CMK (cell line): ENCODE measurements at regions not wholly inside any gene's neighbourhood (a gene's known extent, or its start where the extent isn't known, plus 50 kb on each side); places are given as distances from the start of the nearest gene placed in this dataset.

Experiments
- DNase-seq: peaks from one replicate; pipeline ENCODE4 v3.0.0-alpha.2; 2010; ENCODE audit warnings: low read depth

DNA sequence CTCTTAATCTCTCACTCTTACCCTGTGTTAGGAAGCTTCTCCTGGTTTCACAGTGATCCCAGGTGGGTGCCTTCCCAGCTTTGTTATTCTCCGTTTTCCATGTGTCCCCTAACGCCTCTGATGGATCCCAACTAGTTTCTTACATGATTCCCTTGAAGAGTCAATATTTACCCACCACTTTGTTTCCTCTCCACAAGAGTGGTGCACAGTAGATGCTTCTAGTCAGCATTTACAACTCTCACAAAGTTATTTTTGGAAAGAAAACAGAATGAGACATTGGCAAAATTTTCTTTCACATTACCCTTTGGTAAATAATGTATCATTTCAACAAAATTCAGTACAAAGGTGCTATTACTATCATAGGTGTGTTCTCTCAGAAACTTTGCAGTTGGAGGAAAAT lies 1611.1 kb upstream of the ZEB2 start:
- DNase-seq: no peak

DNA sequence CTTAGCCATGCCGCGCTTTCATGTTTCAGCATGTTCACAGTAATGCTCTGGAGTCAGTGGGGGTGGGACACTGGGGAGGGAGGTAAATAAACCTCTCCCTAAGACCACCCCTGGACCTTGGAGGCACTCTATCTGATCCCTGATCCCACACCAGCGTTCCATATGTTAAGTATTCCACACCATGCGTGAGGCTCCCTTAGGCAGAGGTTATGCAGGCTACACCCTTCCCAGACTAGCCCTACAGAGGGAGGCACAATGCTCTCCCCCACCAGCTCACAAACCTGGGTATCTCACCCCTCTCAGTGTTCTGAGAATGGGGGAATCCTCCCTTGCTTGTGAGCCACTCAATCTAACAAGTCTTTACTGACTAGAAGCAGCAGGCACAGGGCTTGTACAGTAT lies 1610.4 kb upstream of the ZEB2 start:
- DNase-seq: no peak

DNA sequence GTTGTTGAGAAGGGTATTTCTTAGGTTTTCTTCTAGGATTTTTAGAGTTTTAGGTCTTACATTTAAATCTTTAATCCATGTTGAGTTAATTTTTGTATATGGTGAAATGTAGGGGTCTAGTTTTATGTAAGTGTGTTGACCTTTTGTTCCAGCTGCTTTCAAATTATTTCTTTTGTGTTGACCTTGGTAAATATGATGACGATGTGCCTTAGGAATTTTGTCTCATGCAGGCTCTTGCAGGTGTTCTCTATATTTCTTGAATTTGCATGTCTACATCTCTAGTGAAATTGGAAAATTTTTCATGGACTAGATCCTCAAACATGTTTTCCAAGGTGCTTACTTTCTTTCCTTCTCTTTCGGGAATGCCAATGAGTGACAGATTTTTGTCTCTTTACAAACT lies 1609.3 kb upstream of the ZEB2 start:
- DNase-seq: no peak

DNA sequence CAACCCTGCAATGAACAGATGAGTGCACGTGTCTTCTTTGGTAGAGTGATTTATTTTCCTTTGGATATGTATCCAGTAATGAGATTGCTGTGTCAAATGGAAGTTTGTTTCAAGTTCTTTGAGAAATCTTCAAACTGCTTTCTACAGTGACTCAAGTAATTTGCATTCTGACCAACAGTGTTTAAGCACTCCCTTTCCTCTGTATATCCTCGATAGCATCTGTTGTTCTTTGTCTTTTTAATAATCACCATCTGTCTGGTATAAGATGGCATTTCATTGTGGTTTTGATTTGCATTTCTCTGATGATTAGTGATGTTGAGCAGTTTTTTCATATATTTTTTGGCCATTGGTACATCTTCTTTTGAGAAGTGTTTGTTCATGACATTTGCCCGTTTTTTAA lies 1608.3 kb upstream of the ZEB2 start:
- no peak for DNase-seq

DNA sequence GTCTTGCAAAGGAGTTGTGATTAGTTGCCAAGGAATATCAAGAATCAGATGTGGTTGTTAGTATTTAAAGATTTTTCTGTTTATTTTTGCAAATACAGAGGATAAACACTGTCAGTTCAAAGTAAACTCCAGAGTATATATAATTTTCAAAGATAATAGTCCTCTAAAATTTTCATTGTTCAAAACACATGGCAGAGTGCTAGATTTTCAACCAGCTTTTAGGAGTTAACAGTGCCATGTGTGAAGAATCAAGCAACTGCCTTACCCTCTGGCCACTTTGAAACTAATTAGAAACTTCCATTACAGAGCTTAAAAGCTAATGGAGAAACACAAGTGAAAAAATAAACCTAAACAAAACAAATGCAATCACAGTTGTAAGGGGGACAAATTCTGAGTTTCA lies 1605.6 kb upstream of the ZEB2 start:
- no peak for DNase-seq

DNA sequence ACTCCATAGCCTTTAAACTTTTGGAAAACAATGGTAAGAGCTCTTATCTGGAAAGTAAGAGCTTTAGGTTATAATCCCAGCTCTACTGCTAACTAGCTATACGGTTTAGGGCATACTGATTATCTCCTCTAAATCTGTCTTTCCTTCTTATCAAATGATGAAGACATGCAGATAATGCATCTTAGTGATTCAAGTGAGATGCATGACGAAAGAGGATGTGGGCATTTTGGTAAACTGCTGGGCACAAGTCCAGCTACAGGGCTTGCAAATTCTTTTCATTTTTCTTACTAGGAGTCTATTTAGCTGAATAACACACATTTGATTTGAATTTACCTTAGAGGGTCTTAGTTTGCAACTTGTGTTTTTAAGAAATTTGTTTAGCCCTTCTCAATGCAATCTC lies 1604.8 kb upstream of the ZEB2 start:
- no peak for DNase-seq

DNA sequence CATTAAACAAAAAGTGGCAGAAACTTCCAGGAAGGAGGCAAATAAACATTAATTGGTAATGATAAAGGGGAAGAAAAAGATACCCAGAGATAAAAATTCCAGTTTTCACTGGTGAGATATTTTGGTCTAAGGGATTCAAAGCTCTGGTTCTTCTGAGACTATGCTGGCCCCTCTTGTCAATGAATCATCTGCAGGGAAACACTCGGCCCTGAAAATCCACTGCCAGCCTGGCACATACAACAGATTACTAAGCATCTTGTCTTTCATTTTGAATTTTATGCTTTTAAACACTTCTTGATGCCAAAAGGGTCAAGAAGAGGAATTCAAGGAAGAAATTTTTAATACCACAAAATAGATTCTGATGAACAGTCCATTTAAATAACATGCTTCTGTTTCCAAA lies 1603.8 kb upstream of the ZEB2 start:
- no peak for DNase-seq

DNA sequence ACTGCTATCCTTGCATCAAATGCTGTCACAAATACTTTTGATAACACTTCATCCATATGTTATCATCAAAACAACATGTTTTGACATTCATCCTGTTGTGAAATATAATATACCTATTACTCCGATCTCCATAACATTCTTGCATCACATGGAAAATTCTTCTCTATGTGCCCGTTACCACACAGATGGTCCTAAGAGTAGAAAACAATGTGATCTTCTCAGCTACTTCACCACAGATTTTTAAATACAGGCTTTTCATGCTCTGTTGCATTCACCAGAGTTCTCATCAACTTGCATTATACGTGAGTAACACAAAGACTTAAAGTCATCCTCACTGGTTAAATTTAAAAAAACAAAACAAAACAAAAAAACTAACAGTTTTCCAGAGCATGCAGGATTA lies 1603.3 kb upstream of the ZEB2 start:
- no peak for DNase-seq

DNA sequence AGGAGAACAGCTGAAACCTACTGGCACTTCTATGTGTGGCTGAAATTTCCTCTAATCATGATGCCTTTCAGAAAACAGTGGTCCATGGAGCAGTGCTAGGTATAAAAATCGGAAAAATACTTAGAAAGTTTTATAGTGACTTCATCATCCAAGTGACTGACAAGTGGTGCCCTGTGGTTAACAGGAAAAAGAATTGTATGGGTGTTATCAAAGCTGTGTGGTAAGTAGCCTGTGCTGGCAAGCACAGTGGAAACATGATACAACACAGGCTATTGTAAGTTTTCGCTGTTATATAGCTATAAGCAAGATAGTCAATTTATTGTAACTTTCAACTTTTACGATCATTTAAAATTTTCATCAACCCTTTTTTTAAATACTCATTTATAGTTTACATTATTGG lies 1599.7 kb upstream of the ZEB2 start:
- DNase-seq: no peak

DNA sequence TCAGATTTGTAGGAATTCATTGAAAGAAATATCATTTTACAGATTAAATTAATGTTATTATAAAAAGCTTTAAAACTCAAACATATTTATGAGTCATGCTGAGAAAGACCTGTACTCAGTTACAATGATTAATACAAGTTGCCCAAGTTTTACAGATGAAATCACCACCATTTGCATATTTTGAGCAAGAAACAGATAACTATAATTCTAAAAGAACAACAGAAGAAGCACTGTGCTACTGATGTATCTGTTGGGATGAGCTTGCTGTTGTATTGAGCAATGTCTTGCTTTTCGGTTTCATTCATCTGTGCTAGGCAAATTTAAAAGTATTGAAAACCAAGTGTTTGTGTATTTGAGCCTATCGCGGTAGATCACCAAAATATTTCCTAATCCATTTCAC lies 1589.1 kb upstream of the ZEB2 start:
- DNase-seq: no peak

DNA sequence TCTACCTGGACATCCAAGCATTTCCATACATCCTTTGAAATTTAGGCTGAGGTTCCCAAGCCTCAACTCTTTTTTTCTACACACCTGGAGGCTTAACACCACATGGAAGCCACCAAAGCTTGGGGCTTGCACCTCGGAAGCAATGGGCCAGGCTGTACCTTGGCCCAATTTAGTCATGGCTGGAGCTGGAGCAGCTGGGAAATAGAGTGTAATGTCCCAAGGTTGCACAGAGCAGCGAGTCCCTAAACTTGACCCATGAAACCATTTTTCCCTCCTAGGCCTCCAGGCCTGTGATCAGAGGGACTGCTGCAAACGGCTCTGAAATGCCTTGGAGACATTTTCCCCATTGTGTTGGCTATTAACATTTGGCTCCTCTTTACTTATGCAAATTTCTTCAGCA lies 1574.3 kb upstream of the ZEB2 start:
- no peak for DNase-seq

DNA sequence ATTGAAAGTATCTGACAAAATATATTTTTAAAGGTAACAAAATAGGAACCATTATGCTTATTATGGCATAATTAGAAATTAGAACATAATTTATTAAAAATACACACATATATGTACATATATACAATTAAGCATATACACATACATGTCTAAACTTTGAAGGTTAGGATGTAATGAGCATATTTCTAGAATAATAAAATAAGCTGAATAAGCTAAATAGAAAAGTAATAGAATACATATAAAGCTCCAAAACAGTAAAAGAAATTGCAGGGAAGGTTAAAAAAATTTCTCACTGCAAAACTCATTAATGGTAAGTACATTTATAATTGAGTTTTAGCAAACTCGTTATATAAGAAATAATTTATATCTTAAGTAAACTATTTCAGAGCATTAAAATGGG lies 1561.5 kb upstream of the ZEB2 start:
- DNase-seq: no peak

DNA sequence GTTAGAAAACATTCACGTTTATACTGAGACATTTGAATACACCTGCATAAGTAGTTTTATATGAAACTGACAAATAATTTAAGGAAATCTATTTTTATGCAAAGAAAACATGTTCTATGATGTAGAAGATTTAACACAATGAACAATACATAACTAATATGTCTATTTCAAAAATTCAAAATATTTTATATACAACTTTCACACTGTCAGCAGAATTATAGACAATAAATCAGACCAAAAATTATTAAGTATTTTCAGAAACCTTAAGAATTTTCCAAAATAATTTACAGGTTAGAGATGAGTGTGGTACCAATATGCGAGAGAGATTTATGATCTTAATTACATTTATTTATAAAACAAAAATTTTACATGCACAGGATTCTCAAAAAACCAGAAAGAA lies 1561.0 kb upstream of the ZEB2 start:
- no peak for DNase-seq

DNA sequence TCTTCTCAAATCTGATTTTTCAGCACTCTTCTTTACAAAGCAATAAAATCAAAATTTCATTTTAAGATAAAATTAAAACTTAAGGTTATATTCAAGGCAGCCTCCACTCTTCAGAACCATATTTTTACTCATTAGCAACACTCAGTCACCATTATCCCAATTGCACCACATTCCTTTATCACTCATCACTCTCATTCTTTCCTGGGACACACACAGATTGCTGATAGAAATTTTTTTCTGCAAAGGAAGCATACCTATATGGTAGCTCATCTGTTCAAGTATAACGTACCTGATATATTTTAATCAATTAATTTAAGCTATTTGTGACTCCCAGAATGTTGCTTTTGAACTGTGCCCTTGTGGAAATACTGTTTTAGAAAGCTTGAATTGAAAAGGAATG lies 1559.3 kb upstream of the ZEB2 start:
- no peak for DNase-seq

DNA sequence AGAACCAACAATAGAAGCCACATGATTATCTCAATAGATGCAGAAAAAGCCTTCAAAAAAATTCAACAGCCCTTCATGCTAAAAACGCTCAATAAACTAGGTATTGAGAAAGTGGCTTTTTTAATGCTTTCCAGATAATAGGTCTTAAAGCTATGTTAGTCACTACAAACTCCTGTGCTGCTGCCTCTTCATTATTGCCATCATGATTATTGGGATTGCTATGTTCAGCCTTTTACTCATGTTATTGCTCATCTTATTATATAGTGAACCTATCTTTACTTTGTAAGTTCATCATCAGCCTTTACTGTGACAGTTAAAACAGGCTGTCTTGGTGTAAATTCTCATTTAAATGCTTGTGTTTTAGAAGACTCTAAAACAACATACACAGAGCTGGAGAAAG lies 1557.2 kb upstream of the ZEB2 start:
- DNase-seq: no peak

DNA sequence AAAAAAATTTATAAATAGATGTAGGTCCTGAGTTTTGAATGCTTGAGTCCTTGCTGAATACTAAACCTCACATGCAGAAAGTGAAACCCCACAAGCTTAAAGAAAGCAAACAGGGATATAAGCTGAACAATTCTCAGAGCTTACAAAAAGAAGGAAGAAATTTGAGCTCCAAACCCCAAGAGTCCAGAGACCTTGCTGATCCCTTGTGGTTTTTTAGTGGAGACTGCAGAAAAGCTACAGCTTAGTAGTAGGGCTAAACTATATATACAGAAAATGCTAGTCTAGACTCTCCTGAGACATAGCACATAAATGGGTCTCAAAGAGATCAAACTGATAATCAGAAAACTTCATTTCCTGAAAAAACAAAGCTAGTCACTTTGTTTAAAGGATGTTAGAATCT lies 1548.1 kb upstream of the ZEB2 start:
- DNase-seq: no peak

DNA sequence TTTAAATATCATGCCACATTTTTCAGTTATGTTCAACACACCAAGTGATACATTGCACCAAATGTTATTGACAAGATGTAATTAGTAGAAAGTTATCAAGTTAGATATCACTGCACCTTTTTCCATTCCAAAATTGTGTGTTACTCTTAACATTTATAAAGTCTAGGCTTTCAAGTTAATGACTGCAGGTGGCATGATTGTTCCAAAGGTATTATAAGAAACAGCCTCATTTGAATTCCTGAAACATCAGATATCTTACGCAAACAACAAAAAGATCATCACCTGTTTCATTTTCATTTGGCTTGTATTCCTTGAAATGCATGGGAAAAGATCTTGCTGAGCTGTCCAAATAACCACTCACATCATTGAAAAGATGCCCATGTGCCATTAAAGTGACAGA lies 1528.2 kb upstream of the ZEB2 start:
- no peak for DNase-seq

DNA sequence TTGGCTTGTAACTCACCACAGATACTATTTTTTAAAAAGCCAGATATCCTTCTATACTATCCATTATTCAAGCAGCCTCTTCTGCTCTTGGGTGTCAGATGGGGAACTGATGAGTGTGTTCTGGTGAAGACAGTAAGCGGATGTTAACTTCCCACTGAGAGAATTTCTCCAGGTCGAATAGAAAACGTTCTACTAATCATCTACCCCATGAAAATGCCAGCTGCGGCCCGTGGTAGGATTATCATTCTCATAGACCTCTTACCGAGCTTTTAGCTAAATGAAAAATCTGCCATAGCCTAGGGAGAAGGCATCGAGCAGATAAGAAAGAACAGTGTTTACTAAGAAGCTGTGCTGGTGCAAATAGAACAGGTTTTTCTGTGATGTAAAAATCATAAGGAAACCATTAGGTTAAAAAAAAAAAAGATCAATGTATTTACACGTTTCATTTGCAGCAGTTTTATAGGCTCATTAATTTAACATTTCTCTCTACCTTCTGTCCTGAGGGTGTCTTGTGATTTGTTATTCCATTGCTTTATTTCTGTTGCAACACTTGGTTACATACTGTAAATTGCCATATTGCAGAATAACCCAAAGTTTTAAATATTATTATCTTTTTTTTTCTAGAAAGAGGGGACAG lies 1521.5 kb upstream of the ZEB2 start:
- DNase-seq: no peak

DNA sequence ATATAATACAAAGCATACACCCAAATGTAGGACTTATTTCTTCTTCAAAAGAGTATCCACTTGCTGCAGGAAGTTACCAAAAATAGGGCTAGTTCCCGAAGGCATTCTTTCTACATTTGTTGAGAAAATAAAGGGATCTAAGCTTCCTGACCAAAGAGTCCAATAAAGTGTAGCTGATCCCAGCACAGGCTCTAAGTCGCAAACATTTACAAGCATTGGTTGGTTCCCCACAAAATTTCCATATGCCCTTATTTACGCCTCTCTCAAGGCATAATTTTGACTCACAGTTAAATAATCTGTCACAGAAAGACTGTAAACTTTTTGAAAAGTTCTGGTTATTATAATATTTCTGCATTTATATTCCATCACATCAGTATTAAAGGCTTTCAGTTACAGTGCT lies 1520.1 kb upstream of the ZEB2 start:
- DNase-seq: no peak

DNA sequence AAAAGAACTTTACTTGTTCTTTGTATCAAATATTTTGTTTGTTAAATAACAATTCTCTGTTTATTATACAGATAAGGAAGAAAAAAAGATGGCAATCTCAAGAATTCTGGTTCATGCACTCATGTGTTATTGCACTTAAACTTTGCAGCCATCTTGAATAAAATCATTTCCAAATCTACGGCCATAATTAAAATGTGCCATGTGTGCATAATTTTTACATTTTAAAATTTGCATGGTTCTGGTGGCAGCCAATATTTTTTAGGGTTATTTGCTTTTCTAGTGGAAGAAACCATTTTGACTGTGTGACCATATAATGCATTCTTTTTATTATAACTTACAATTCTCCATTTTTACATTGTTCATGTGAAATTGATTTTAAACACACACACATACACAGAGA lies 1518.1 kb upstream of the ZEB2 start:
- DNase-seq: no peak

DNA sequence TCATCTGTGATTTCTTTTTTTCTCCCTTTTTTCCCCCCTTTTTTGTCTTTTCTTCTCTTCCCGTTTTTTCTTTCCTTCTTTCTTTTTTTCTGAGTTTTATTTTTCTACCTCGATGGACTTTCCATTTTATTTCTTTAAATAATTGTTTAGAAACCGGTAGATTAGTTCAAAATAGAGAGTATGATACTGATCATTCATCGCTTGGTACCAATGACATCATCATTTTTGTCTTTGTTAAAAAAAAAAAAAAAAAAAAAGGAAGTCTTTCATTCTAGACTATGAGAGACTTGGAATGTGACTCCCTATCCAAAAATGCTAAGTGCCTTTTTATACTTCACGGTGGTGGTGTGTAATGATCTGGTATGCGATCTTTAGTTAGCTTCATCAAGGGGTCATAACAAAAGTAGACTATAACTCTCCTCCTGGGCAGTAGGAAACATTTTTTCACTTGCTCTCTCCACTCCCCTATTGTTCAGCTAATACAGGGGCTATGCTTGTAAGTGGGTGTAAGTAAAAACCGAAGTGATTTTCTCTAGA lies 1517.5 kb upstream of the ZEB2 start:
- DNase-seq: no peak

DNA sequence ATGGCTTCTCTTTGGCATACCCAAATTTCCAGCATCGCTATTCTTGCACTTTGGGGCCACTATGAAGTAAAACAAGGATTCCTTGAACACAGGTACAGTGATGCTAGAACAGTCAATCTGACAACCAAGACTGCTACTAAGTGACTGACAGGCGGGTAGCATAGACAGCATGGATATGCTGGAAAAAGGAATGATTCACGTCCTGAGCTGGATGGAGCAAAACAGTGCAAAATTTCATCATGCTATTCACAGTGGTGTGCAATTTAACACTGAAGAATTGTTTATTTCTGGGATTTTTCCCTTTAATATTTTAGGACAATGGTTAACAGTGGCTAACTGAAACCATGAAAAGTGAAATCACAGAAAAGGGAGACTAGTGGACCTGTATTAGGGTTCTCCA lies 1511.2 kb upstream of the ZEB2 start:
- no peak for DNase-seq

DNA sequence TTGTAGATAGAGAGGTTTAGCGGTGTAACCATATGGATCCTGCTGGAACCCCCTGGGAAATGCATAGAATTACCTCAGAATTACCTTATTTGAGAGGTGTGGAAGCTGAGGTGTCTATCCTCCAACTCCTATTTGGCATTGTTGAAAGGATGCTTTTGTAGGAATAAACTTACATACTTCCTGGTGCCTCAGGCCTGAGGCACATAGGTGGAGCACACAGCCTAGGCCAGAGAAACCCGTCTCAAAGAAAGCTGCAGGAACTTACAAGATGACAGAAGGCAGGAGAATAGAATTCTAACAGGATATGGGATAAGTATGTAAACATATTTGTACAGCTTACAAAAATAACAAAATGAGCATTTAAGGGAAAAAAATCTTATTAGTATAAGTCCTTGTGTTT lies 1507.2 kb upstream of the ZEB2 start:
- DNase-seq: no peak

DNA sequence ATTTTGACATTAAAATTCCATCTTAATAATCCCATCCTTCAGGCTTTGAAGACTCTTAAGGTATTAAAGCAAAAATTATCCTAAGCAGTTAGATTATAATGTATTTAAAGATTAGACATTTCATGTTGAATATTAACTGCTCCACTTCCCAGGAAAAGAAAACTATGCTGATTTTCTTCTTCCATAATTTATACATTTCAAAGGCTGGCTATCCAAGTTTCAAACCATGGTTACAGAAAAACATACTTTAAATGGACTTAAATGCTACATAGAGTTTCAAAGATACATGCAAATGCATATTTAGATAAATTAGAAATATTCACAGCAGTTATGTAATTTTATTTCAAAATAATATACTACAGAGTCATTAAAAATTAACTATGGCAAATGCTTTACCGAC lies 1505.6 kb upstream of the ZEB2 start:
- no peak for DNase-seq

DNA sequence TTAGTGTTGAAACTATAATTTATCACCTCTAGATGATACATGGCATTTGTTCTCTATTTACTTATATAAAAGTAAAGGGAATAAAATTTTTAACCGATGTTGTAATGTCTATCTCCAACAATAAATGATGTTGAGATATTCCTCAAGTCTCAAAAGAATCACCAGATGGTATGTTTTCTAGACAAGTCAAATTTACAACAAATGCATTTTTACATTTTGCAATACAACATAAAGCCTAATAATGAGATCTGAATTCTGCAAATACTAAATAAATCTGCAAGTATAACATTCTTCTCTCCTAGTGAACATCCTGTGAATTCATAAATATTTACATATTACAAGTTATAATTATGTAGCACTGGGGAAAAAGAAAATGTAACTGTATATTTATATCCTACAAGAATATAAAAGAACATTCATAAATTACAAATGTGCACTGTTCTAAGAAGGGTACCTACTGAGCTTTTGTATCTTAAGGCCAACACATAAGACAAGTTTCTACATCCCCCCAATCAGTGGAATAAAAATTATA lies 1504.4 kb upstream of the ZEB2 start:
- no peak for DNase-seq
